ENCODE measurements at regions not wholly inside any gene's neighbourhood (a gene's known extent, or its start where the extent isn't known, plus 50 kb on each side); places are given as distances from the start of the nearest gene placed in this dataset.

DNA sequence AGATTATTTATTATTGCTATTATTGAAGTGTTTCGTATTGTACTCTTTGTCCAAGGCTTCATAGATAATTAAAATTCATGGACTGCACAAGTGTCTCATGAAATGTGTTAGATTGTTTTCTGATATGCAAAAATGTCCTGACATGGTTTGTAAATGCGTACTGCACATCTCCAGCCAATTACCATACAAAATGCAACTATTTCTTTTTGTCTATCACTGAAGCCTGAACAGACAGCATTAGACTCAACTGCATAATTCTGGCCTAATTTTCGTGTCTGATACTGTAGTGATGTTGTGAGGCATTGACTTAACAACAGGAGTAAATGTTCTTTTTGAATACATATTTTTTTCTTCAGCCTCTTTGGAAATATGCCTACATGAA lies 498.2 kb upstream of the CD180 start:
- DNase-seq (ENCODE audit: low spot score) = no peak
- TF ChIP-seq, protein P1, sequence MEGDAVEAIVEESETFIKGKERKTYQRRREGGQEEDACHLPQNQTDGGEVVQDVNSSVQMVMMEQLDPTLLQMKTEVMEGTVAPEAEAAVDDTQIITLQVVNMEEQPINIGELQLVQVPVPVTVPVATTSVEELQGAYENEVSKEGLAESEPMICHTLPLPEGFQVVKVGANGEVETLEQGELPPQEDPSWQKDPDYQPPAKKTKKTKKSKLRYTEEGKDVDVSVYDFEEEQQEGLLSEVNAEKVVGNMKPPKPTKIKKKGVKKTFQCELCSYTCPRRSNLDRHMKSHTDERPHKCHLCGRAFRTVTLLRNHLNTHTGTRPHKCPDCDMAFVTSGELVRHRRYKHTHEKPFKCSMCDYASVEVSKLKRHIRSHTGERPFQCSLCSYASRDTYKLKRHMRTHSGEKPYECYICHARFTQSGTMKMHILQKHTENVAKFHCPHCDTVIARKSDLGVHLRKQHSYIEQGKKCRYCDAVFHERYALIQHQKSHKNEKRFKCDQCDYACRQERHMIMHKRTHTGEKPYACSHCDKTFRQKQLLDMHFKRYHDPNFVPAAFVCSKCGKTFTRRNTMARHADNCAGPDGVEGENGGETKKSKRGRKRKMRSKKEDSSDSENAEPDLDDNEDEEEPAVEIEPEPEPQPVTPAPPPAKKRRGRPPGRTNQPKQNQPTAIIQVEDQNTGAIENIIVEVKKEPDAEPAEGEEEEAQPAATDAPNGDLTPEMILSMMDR (IDR thresholded peaks at IDR 0.05; ENCODE audit: extremely low read depth, missing control alignments) = no peak

DNA sequence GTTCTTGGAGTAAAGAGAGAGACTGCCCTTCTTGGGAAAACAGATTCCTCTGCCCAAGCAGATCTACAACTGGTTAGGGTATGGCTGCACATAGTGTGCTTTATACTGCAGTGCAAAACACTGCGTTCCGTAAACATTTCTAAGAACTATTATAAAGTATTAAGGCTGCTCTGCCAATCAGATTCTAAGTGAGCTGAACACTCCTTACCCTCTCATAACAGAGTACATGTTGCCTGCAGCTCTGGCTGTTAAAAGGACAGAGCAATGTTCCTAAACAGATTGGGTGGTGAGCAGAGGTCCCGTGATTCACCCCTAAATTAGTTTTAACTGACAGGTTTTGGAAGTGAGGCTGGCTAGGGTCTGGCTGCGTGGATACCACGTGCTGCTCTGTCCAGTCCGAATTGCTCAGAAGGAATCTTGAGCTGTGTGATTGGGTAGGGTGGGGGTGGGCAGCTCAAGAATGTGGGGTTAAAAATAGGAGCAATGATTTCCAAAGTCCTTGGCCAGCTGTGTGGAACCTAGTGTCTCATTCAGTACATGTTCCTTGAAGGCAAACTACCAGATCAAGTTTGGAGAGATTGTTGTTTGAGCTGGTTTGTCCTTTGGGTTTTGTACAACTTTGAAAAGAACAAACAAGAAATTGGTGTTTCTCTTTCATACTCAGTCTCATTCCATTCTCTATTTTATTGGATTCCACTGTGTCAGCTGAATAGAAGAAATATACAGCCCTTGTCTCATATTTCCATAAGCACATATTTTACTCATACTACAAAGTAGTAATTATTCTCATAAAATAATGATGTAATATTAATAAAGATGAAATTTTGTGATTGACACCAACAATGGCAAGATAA lies 497.6 kb upstream of the CD180 start:
- TF ChIP-seq, protein P1 (IDR thresholded peaks at IDR 0.05; ENCODE audit: extremely low read depth, missing control alignments) = no peak
- DNase-seq (ENCODE audit: low spot score) = no peak

DNA sequence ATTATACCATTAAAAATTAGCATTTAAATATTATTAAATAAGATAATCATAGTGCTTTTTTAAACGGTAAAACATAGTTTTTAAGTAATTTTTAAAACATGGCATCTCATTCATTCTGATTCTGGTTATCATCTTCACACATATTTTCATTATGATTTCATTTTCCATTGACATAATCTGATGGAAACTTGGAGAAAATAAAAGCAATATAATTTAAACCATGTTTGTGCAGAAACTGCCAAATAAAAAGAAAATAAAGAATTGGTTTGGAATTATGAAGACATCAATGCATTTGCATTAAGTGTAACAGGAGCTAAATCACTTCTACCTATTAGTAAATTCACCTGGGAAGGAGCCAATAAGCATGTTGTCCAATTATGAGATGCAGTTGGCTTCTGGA lies 490.1 kb upstream of the CD180 start:
- DNase-seq (ENCODE audit: low spot score) = no peak
- TF ChIP-seq, protein P1 (IDR thresholded peaks at IDR 0.05; ENCODE audit: extremely low read depth, missing control alignments) = no peak

DNA sequence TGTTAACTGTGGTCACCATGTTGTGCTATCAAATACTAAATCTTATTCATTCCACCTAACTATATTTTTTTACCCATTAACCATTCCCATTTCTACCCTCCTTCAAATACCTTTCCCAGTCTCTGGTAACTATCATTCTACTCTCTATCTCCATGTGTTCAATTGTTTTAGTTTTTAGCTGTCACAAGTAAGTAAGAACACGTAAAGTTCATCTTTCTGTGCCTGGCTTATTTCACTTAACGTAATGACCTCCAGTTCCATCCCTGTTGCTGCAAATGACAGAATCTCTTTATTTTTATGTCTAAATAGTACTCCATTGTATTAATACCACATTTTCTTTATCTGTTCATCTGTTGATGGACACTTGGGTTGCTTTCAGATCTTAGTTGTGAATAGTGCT lies 485.1 kb upstream of the CD180 start:
- DNase-seq (ENCODE audit: low spot score) = no peak
- TF ChIP-seq, protein P1 (IDR thresholded peaks at IDR 0.05; ENCODE audit: extremely low read depth, missing control alignments) = no peak

DNA sequence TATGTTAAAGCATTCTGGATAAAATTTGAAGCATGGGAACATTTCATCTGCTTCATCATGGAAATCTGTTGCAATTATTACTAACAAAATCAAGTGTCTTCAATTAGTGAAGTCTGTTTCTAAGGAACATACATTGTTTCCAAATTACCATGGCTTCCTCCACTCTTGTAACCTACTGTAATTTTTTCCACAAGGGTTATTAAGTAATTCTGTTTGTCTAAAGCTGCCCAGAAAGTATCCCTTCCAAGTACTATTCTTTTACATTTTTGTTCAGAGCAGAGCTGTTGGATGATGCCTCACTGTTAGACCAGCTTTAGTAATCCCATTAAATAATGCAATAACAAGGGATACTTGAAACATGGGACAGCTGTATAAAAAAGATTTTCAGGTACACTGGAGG lies 483.5 kb upstream of the CD180 start:
- no peak for DNase-seq (ENCODE audit: low spot score)
- TF ChIP-seq, protein P1 (IDR thresholded peaks at IDR 0.05; ENCODE audit: extremely low read depth, missing control alignments) = no peak

DNA sequence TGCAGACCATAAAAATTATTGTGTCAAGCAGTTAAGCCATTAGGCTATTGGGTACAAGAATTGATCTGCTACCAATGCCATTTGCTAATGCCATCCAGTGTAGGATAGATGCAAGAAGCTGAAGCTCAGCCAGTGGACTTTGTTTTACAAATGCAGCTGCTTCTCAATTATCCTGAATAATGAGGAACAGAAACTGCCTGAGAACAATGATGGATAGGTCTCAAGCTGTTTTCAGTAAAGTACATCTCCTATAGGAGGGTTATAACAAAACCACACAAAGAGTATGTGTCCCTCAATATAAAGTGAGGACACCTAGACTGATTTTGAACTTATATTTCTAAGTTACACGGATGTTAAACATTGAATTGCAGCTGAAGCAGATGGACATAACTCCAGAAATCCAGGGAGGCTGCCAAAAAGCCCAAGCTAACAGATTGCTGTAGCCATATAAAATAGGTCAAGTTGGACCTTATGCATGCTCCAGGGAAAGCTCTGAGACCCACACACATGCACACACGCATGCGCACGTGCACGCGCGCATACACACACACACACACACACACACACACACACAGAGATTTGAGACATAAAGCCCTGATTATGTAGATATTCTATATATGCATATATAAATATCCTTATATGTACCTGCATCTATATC lies 482.7 kb upstream of the CD180 start:
- TF ChIP-seq, protein P1 (IDR thresholded peaks at IDR 0.05; ENCODE audit: extremely low read depth, missing control alignments) = no peak
- DNase-seq (ENCODE audit: low spot score) = no peak

DNA sequence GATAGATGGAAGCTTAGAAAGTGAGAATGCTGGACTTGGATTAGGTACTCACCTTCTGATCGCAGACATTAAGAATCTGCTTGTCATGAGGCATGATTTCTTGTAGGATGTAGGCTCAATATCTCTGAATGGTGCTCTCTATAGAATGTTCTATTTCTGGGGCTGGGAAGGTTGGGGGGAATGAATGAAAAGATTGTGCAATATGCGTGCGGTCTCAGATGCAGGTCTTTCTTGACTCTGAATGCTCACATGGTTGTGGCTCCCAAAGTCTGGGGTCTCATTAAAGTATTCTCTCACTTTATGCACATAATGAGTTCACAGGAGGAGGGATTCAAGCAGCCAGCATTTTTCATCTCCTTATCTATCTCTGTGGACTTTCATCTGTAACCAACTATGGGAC lies 482.0 kb upstream of the CD180 start:
- DNase-seq (ENCODE audit: low spot score) = no peak
- TF ChIP-seq, protein P1 (IDR thresholded peaks at IDR 0.05; ENCODE audit: extremely low read depth, missing control alignments) = no peak

All from GM20000 (cell line).